HepG2 (cell line): ENCODE measurements at regions not wholly inside any gene's neighbourhood (a gene's known extent, or its start where the extent isn't known, plus 50 kb on each side); places are given as distances from the start of the nearest gene placed in this dataset.
A peak's percentile ranks its signal among the peaks of the same experiment; 100 is the strongest.

Experiments
- ATAC-seq: fragments of 200-7000 bp; cut with Tn5 transposase; 3 replicates; pipeline ENCODE4 v1.9.1; 2020; ENCODE audit warnings: mild to moderate bottlenecking, moderate library complexity
- BruUV-seq: library from RNA; stranded (reverse); fragments of 400-500 nt; replicated peaks from 2 replicates; lab custom pipeline; 2021; lab: Mats Ljungman, UMichigan
- CTCF ChIA-PET: fragments of 300-600 bp; formaldehyde crosslinking; extraction: SDS; loops from one replicate; lab custom pipeline; 2021; ENCODE audit warnings: low total read pairs, inconsistent platforms, low intra/inter-chr PET ratio; lab: Yijun Ruan, JAX
- POLR2A ChIA-PET: fragments of 350-600 bp; sonication (Branson Sonifier 250); formaldehyde crosslinking; loops from one replicate; lab custom pipeline; 2020; ENCODE audit warnings: antibody characterized with exemption, inconsistent platforms; lab: Yijun Ruan, JAX
- DNase-seq: peaks from one replicate; pipeline ENCODE4 v3.0.0-alpha.2; 2015; ENCODE audit warnings: low spot score
- FAIRE-seq: peaks from 3 replicates; lab custom pipeline; 2011; peaks lifted over from hg19 to GRCh38; lab: Jason Lieb, UNC
- H2AFZ ChIP-seq: one replicate; pipeline ENCODE4 v1.6.1; 2011; ENCODE audit warnings: low read length, inconsistent platforms
- H3K27ac ChIP-seq: fragments of 300-600 bp; 3 replicates; pipeline ENCODE4 v1.8.0; 2011; ENCODE audit warnings: mixed run types, mild to moderate bottlenecking, mixed read lengths, low read length, inconsistent platforms; ENCODE audit not compliant: insufficient read depth; ENCODE audit errors: extremely low read length
- H3K27me3 ChIP-seq, 2 experiments: fragments of 200-600 bp in 1 of 2; 2 replicates in 1 of 2; 3 replicates in 1 of 2; pipeline versions ENCODE4 v1.6.0 to v1.8.0; 2011; ENCODE audit warnings: low read length in 2 of 2, mild to moderate bottlenecking in 2 of 2, moderate library complexity in 2 of 2, inconsistent platforms in 1 of 2; ENCODE audit not compliant: insufficient read depth in 2 of 2, control insufficient read depth in 1 of 2
- H3K36me3 ChIP-seq, 2 experiments: fragments of 200-600 bp in 1 of 2; replicated peaks in 1 of 2; 2 replicates in 1 of 2; 3 replicates in 1 of 2; pipeline versions ENCODE4 v1.5.1 to v1.8.0; 2011; ENCODE audit warnings: low read length in 2 of 2, inconsistent platforms in 1 of 2; ENCODE audit not compliant: insufficient read depth in 2 of 2, control insufficient read depth in 1 of 2
- H3K4me1 ChIP-seq: 2 replicates; pipeline ENCODE4 v1.5.1; 2012; ENCODE audit warnings: low read length, inconsistent platforms; ENCODE audit not compliant: insufficient read depth
- H3K4me2 ChIP-seq: 2 replicates; pipeline ENCODE4 v1.6.0; 2011; ENCODE audit warnings: low read depth, low read length, inconsistent platforms
- H3K4me3 ChIP-seq, 3 experiments: fragments of 200-600 bp in 1 of 3; sonication (generic), shearing (Covaris generic) in 1 of 3; replicated peaks in 1 of 3; 2 replicates each; pipeline ENCODE4 v1.5.1; 2011 to 2016; ENCODE audit warnings: low read length in 3 of 3, inconsistent platforms in 2 of 3, low read depth in 2 of 3, mild to moderate bottlenecking in 2 of 3, control low read depth in 1 of 3, mixed read lengths in 1 of 3; ENCODE audit not compliant: insufficient read depth in 1 of 3
- H3K79me2 ChIP-seq: one replicate; pipeline ENCODE4 v1.6.1; 2011; ENCODE audit warnings: low read length, inconsistent platforms; ENCODE audit not compliant: insufficient read depth
- H3K9ac ChIP-seq: 2 replicates; pipeline ENCODE4 v1.6.0; 2011; ENCODE audit warnings: mild to moderate bottlenecking, low read depth, low read length, inconsistent platforms; ENCODE audit not compliant: insufficient read depth
- H3K9me3 ChIP-seq: 2 replicates; pipeline ENCODE4 v1.5.1; 2012; ENCODE audit warnings: mild to moderate bottlenecking, low read length
- H4K20me1 ChIP-seq: 2 replicates; pipeline ENCODE4 v1.6.0; 2011; ENCODE audit warnings: inconsistent platforms, mild to moderate bottlenecking, low read length, moderate library complexity; ENCODE audit not compliant: insufficient read depth
- KMT2B ChIP-seq: IDR thresholded peaks from 2 replicates; pipeline ENCODE4 v1.6.1; 2016; ENCODE audit warnings: missing genetic modification reagents, missing compliant biosample characterization
- MAFF ChIP-seq: IDR thresholded peaks from 2 replicates; pipeline ENCODE4 v1.6.1; 2011; ENCODE audit warnings: low read depth, low read length, improper control_type of control experiment
- MAFK ChIP-seq, 2 experiments: IDR thresholded peaks in 1 of 2; conservative IDR thresholded peaks in 1 of 2; 2 replicates each; pipeline ENCODE4 v1.6.1; 2011; ENCODE audit warnings: improper control_type of control experiment in 2 of 2, low read length in 2 of 2
- NKX3-1 ChIP-seq: sonication (generic); formaldehyde crosslinking; IDR thresholded peaks from 2 replicates; pipeline ENCODE4 v1.5.0; 2020; ENCODE audit warnings: missing genetic modification reagents
- RAD21 ChIP-seq: fragments of 450-650 bp; formaldehyde crosslinking; IDR thresholded peaks from 2 replicates; pipeline ENCODE4 v1.5.0; 2020; ENCODE audit warnings: mild to moderate bottlenecking
- SMAD1 ChIP-seq: sonication (generic); formaldehyde crosslinking; IDR thresholded peaks from 2 replicates; pipeline ENCODE4 v1.4.0; 2020; ENCODE audit warnings: missing genetic modification reagents, low read depth, mild to moderate bottlenecking, borderline replicate concordance
- SP140L ChIP-seq: sonication (generic); formaldehyde crosslinking; IDR thresholded peaks from 2 replicates; pipeline ENCODE4 v1.4.0; 2020; ENCODE audit warnings: missing genetic modification reagents, borderline replicate concordance
- TSC22D2 ChIP-seq: sonication (generic); formaldehyde crosslinking; IDR thresholded peaks from 2 replicates; pipeline ENCODE4 v1.5.1; 2020; ENCODE audit warnings: missing genetic modification reagents, mild to moderate bottlenecking, borderline replicate concordance
- ZEB1 ChIP-seq: IDR thresholded peaks from 2 replicates; pipeline ENCODE4 v1.6.1; 2012; ENCODE audit warnings: mild to moderate bottlenecking, low read depth, inconsistent platforms; ENCODE audit not compliant: insufficient replicate concordance
- ZNF138 ChIP-seq: sonication (generic); formaldehyde crosslinking; IDR thresholded peaks from 2 replicates; pipeline ENCODE4 v1.5.0; 2020; ENCODE audit warnings: mild to moderate bottlenecking, low read depth, missing genetic modification reagents
- ZNF17 ChIP-seq: sonication (generic); formaldehyde crosslinking; IDR thresholded peaks from 2 replicates; pipeline ENCODE4 v1.5.0; 2020; ENCODE audit warnings: mild to moderate bottlenecking, missing genetic modification reagents
- WGBS: methylation state at CpG from one replicate; pipeline ENCODE4 v1.1.6; 2017; ENCODE audit warnings: low lambda C conversion rate; 5-methylcytosine and 5-hydroxymethylcytosine counted together
- in situ Hi-C: cut with HindIII; loops from 2 replicates; pipeline ENCODE4 v1.10.0; 2017; ENCODE audit warnings: low pct_unique_long_range_greater_than_20kb; ENCODE audit not compliant: extremely low pct_ligation_motif_present
- intact Hi-C: fragments of 100-400 bp; cut with micrococcal nuclease; formaldehyde crosslinking; loops from one replicate; pipeline ENCODE4 v1.10.0; 2022; ENCODE audit not compliant: unreplicated experiment

DNA sequence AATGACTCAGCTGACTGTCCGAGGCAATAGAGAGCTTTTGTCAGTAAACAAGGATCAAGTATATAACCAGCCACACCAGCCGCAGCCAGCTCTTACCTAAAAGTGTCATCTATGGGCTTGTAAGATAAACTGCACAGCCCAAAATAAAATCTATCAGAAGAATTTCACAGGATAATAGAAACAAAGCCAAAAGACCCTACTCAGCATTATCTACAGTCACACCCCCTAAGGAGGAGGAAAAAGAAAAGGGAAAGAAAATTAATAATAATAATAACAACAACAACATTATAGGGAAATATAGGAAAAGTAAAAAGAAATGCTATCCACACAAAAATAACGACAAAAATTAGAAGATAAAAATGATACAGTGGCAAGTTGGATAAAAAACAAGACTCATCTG, 1883.8 kb downstream of the OLFM4 start:
- Histone ChIP-seq H3K27ac (no peak overlapping the region), H3K4me3 (no peak overlapping the region), H2AFZ (no peak overlapping the region), H4K20me1 (no peaks in the 10 kb centered on the region), H3K4me2 (no peak overlapping the region), H3K79me2 (no peaks in the 10 kb centered on the region), H3K9ac (no peak overlapping the region), H3K27me3 (no peaks in the 10 kb centered on the region), H3K4me1 (no peaks in the 10 kb centered on the region), H3K36me3 (no peaks in the 10 kb centered on the region), H3K9me3 (peaks cover 80% of the 10 kb centered on the region)
- intact Hi-C loops, result no loop called here
- BruUV-seq, result no TSS peak
- FAIRE-seq (no peak), ATAC-seq (no peak), DNase-seq (no peak)
- TF ChIP-seq ZNF17 (no peak), MAFF (peak; percentile 54), KMT2B (no peak), NKX3-1 (CRISPR knock-in tag) (no peak), SMAD1 (CRISPR knock-in tag) (no peak), ZNF138 (no peak), RAD21 (CRISPR knock-in tag) (no peak), MAFK (conservative IDR thresholded peaks at IDR 0.05 in 1 of 2, IDR thresholded peaks at IDR 0.05 in 1 of 2; ENCODE audit: low read length in 2 of 2) (peak; percentile 22 to 73; a peak in 3 of 4 replicates)
- CTCF ChIA-PET, result no interaction called here
- in situ Hi-C loops, result no loop called here
- 19% methylated on average over 3 of the region's 3 CpGs for WGBS
- POLR2A ChIA-PET, result no interaction called here

- H4K20me1 ChIP-seq, result no peaks in the 10 kb centered on the region
- in situ Hi-C loops (no loop called here), intact Hi-C loops (no loop called here)
- no TSS peak for BruUV-seq
- FAIRE-seq, result no peak
- ATAC-seq, result no peak
- no peak overlapping the region for H3K4me2 ChIP-seq
- no peak overlapping the region for H3K9ac ChIP-seq
- CTCF ChIA-PET, result no interaction called here
- no peaks in the 10 kb centered on the region for H3K79me2 ChIP-seq
- no peak overlapping the region for H3K27ac ChIP-seq
- peaks cover 82% of the 10 kb centered on the region for H3K9me3 ChIP-seq
- H3K36me3 ChIP-seq, result no peaks in the 10 kb centered on the region
- no peak overlapping the region for H3K4me3 ChIP-seq
- no peaks in the 10 kb centered on the region for H3K27me3 ChIP-seq
- under 1% methylated on average over 4 of the region's 4 CpGs for WGBS
- POLR2A ChIA-PET, result no interaction called here
- H3K4me1 ChIP-seq, result no peaks in the 10 kb centered on the region
- no peak for DNase-seq
- TF ChIP-seq TSC22D2 (CRISPR knock-in tag) (no peak), ZEB1 (no peak), SP140L (no peak)
- TF ChIP-seq, all 625 proteins: peak for 0
- H2AFZ ChIP-seq, result no peak overlapping the region
Measured at GRCh38 chr13:54913668-54914067, 1885.1 kb downstream of the OLFM4 start.
